HG03558 (cell line): ENCODE measurements at regions not wholly inside any gene's neighbourhood (a gene's known extent, or its start where the extent isn't known, plus 50 kb on each side); places are given as distances from the start of the nearest gene placed in this dataset.
"Not testable (repeated sequence)": the region's sequence is repeated elsewhere in the genome, so short reads cannot be mapped to it uniquely, and the experiment has no call there.

ENCODE experiments used
- ATAC-seq: cut with Tn5 transposase; IDR thresholded peaks from one replicate; pipeline ENCODE4 v1.9.1; 2021; ENCODE audit warnings: moderate number of reproducible peaks; ENCODE audit not compliant: unreplicated experiment; ENCODE audit errors: extremely low read depth

- no peak for ATAC-seq
These were observed 292.5 kb downstream of the MTX2 start for GRCh38 chr2:176561706-176562105.

- ATAC-seq: no peak
These were observed 293.3 kb downstream of the MTX2 start for GRCh38 chr2:176562359-176563078.

- no peak for ATAC-seq
These were observed 296.5 kb downstream of the MTX2 start for GRCh38 chr2:176565641-176566323.

GRCh38 chr2:176566496-176566895 is 297.3 kb downstream of the MTX2 start:
- ATAC-seq: no peak

- ATAC-seq: no peak
These were observed 297.7 kb downstream of the MTX2 start for GRCh38 chr2:176566961-176567360.

GRCh38 chr2:176567361-176567760 is 298.1 kb downstream of the MTX2 start:
- ATAC-seq: no peak

- no peak for ATAC-seq
These were observed 300.3 kb downstream of the MTX2 start for GRCh38 chr2:176569574-176569973.

- no peak for ATAC-seq
These were observed 304.6 kb downstream of the MTX2 start for GRCh38 chr2:176573612-176574483.

GRCh38 chr2:176574484-176575236 is 305.4 kb downstream of the MTX2 start:
- no peak for ATAC-seq

- ATAC-seq: no peak
These were observed 306.0 kb downstream of the MTX2 start for GRCh38 chr2:176575237-176575744.

- no peak for ATAC-seq
These were observed 307.8 kb downstream of the MTX2 start for GRCh38 chr2:176577054-176577453.

- not testable (repeated sequence) for ATAC-seq
These were observed 309.1 kb downstream of the MTX2 start for GRCh38 chr2:176578292-176578691.

GRCh38 chr2:176579608-176580007 is 310.4 kb downstream of the MTX2 start:
- no peak for ATAC-seq

- no peak for ATAC-seq
These were observed 312.4 kb downstream of the MTX2 start for GRCh38 chr2:176581557-176582165.

GRCh38 chr2:176582176-176582575 is 312.9 kb downstream of the MTX2 start:
- ATAC-seq: no peak

GRCh38 chr2:176582990-176583481 is 313.8 kb downstream of the MTX2 start:
- ATAC-seq: no peak

GRCh38 chr2:176583607-176584006 is 314.4 kb downstream of the MTX2 start:
- no peak for ATAC-seq

- ATAC-seq: no peak
These were observed 315.1 kb downstream of the MTX2 start for GRCh38 chr2:176584333-176584732.

GRCh38 chr2:176585291-176585690 is 316.0 kb downstream of the MTX2 start:
- ATAC-seq: no peak
